ENCODE measurements at regions not wholly inside any gene's neighbourhood (a gene's known extent, or its start where the extent isn't known, plus 50 kb on each side); places are given as distances from the start of the nearest gene placed in this dataset.
A peak's percentile ranks its signal among the peaks of the same experiment; 100 is the strongest.

DNA sequence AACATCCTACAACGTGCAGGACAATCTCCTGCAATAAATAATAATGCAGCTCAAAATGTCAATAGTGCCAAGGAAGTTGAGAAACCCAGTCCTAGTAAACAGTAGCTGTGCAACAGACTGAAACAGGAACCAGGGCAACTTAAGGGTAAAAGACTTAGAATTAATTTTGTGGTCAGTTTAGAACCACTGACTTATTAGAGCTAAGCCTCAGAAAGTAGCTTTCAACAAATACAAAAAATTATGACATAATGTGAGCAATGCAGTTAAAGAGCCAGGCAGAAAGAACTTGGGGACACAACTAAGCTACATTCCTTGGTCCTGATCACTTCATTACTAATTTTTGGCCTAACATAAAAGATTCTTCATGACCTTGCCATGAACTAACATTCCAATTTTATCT, 195.4 kb downstream of the MACC1 start:
- no peak for DNase-seq (ENCODE audit: low read depth, low spot score)

DNA sequence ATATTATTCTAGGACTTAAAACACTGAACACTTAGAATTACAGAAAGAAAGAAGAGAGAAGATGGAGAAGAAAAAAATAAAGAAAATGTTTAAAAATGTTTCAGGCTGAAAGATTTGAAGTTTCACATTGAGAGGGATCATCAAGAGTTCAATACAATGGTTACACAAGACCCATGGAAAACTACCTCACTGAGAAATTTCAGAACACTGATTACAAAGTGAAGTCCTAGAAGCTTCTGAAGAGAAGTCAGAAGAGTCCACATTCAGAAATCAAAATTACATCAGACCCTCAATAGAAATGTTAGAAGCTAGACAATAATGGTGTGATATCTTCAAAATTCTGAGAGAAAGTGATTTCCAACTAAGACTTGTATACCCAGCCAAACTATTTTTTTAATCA, 196.1 kb downstream of the MACC1 start:
- DNase-seq (ENCODE audit: low read depth, low spot score), result no peak

DNA sequence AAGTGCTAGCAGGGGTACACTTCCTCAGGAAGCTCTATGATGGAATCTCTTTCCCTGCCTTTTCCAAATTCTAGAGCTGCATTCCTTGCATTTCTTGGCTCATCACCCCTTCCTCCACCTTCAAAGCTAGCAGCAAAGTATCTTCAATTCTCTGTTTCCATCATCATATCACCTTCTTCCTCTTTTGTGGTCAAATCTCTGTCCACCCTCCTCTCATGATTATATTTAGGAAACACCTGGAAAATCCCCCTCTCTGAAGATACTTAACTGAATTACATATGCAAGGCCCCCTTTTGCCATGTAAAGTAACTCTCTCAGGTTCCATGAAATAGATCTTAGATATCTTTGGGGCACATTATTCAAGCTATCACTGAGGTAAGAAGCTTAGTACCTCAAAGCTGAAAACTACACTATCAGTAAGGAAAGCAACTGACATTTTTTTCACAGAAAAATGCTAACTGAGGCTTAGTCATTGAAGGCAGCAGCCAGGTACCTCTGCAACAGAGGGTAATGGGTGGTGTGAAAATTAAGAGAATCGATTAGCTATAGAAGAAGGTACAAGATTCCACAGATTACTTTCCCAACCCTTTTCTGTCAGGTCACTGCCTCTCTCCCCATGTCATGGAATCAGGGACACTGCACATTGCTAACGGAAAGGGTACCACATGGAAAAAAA, 197.3 kb downstream of the MACC1 start:
- peak; percentile 9 for DNase-seq (ENCODE audit: low read depth, low spot score)

DNA sequence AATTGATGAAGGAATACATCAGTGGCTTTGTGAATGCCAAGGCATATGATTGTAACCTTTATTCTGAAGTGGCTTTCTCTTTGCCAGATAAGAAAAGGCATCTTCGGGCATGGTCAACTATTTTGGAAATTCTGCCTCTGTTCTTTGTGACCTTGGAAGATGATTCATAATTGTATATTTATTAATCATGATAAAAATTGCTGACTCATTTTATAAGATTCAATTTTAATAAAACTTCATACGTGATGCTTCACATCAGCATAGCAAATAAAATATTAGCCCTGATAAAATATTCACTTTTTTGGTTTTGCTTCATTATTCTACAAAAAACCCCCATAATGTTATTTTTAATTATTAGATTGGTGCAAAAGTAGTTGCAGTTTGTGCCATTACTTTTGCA, 200.5 kb downstream of the MACC1 start:
- no peak for DNase-seq (ENCODE audit: low read depth, low spot score)

DNA sequence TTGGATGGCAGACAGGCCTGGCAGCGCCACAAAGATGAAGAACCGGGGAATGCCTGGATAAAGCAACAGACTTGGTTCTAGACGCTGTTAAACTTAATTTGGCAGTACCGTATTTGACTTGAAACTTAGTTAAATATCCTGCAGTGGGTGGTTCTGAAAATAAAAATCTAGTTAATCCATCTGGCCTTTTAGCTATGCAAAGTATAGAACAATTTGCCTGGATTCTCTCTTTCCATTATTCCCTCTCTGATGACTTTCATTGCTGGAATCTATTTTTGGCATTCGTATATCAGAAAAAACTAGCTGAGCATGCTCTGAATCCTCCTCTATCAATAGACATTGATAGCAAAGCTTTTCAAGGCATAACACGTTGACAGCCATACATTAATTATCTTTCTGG, 203.6 kb downstream of the MACC1 start:
- no peak for DNase-seq (ENCODE audit: low read depth, low spot score)

DNA sequence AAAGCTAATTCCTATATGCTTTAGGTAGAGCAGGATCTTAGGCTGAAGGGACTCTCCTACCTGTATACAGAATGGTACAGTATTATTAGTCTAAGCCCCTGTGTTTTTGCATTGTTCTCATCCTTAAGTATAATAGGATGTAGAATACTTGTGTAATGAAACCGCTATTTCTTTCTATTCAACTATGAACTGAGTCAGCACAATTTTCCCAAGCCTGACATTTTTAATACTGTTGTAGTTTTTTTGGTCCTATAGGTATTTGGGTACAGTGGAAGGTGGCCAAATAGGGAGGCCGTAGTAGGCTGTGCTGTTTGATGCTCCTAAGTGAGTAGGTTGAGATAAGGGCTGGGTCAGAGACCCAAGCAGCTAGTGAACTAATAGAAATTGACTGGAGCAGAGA, 205.1 kb downstream of the MACC1 start:
- DNase-seq (ENCODE audit: low read depth, low spot score), result no peak

DNA sequence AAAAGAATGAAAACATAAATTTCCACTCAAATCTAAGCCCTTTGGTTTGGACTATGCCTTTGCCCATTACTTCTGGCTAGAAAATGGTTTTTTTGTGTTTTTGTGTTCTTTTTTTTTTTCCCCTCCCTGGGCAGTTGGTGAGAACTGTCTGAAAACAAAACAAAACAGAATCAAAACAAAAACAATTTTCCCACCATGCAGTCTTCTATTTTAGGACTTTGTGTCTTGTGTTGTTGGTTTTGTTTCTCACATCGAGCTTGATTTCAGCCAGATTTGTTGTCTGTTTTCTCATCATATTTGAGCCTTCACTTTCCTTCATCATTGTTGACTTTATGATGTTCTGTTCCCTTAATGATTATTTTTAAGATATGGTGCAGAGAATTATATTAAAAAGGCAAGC, 206.3 kb downstream of the MACC1 start:
- DNase-seq (ENCODE audit: low read depth, low spot score), result no peak

DNA sequence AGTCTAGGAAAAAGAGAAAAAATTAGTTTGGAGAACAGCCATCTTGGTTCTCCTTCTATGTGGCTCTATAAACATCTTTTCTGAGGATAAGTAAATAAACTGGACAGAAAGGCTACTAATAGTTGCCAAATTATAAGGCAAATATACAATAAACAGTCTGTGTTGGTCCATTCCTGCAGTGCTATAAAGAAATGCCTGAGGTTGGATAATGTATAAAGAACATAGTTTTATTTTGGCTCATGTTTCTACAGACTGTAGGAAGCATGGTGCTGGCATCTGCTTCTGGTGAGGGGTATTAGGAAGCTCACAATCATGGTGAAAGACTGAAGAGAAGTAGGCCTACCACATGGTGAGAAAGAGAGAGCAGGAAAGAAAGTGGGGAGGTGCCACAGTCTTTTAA, 209.7 kb downstream of the MACC1 start:
- DNase-seq (ENCODE audit: low read depth, low spot score), result no peak

DNA sequence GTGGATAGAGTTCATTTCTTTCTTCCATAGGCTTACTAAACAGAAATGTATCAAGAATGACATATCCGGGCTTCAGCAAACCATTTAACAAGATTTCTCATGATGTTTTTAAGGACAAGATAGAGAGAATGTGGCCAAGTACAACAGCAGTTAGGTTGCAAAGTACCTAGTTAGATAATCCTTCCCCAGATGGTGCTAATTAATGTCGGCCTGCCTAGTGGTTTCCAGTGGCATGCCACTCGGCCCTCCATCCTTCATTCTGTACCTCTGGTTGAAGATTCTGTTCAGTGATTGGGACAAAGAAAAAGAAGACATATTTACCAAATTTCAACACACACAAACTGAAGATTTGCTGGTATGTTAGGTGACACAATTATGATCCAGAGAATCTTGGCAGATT, 212.1 kb downstream of the MACC1 start:
- DNase-seq (ENCODE audit: low read depth, low spot score), result no peak

DNA sequence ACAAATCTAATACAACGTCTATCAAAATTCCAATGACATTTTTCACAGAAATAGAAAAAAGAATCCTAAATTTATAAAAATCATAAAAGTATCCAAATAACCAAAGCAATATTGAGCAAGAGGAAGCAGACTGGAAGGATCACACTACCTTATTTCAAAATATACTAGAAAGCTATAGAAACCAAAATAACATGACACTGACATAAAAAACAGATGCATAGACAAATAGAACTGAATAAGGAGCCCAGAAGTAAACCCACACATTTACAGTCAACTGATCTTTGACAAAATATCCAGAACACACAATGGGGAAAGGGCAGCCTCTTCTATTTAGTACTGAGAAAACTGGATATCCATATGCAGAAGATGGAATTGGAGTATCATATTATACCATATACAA, 217.5 kb downstream of the MACC1 start:
- DNase-seq (ENCODE audit: low read depth, low spot score), result no peak

DNA sequence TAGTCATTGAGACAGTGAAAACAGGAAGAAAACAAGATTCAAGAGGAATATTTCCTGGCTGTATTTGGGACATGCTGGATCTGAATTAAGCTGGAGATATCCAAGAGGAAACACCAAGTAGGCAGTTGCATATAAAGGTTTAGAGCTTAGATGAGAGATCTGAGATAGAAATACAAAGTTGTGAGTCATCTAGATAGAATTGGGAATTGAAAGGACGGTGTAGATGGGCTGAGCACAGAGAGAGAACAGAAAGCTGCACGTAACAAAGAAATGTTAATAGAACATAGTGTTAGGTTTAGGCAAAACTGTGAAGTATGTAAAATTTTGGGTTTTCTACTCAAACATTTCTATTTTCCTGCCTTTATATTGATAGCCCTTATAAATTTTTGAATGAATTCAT, 218.5 kb upstream of the TMEM196 start:
- DNase-seq (ENCODE audit: low read depth, low spot score), result no peak

DNA sequence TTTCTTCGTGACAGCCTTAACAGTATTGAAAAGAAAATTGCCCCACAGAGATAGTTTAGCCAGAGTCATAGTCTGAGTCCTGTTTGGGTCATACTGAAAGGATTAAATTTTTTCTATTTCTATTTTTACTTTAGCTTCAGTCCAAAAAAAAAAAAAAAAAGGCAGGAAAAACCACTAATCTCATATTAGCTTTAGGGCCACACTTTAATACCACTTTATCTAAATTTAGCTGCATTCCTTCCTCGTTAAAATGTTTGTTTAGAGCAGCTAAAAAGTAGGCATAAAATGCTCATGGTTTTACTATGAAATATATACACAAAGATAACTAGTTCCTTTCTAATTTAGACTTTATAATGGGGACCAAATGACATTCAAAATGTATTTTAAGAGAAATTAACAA, 216.5 kb upstream of the TMEM196 start:
- DNase-seq (ENCODE audit: low read depth, low spot score), result no peak

DNA sequence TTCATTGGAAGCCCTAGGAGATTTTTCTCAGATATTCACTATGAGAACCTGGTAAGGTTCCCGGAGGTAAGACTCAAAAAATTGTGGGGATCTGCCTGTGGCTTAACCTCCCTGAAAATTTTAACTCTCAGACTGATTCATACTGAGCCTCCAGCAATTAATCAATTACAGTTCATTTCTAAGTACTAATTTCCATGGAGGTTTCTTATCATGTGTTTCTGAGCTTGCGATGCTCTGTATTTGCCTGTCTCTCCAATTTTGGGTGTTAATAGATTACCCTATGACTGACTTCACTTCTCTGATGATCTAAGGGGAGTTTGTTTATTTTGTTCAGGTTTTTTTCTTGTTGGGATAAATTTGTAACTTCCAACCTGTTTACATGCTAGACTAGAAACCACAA, 215.4 kb upstream of the TMEM196 start:
- no peak for DNase-seq (ENCODE audit: low read depth, low spot score)

DNA sequence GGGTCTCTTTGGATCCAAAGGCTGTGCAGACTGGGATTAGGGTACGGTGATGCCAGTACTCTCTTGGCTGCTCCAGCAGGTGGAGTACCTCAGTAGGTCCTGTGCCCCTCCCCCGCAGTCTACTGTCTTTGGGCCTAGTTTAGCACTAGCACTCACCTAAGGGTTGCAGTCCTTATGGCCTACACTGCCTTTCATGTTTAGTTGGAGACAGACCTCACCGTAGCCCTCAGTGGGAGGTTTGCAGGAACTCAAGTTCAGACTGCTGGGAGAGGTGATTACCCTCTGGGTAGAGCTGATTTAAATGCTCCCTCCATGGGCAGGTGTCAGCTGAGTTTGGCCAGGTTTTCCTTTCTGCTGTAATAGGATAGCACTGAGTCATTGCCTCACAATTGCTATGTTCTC, 210.8 kb upstream of the TMEM196 start:
- DNase-seq (ENCODE audit: low read depth, low spot score), result peak; percentile 16

DNA sequence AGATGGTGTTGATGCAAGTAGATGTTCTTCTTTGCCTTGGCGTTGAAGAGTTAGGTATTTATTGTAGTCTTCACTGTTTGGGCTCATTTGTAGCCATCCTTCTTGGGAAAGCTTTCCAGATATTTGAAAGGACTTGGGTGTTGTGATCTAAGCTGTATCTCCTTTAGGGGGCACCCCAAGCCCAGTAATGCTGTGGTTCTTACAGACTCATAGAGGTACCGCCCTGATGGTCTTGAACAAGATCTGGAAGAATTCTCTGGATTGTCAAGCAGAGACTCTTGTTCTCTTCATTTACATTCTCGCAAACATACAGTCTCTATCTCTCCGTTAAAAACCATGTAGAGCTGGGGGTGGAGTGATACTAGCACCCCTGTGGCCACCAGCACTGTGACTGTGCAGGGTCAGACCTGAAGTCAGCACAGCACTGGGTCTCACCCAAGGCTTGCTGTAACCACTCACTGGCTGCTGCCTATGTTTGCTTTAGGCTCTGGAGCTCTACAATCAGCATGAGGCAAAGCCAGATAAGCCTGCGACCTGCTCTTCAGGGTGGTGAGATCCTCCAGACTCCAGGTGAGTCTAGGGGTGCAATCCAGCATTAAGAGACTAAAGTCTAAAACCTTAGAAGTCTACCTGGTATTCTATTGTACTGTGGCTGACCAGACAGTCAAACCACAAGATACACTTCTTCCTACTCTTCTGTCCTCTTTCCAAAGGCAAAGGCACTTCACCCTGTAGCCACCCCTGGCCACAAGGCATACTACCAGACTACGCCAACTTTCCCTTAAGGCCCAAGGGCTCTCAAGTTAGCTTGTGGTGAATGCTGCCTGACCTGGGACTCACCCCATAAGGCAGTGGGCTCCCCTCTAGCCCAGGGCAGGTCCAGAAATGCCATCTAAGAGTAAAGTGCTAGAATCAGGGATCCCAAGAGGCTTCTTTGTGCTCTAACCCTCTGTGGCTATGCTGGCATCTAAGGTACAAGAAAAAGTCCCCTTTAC, 209.7 kb upstream of the TMEM196 start:
- peak; percentile 64 for DNase-seq (ENCODE audit: low read depth, low spot score)

DNA sequence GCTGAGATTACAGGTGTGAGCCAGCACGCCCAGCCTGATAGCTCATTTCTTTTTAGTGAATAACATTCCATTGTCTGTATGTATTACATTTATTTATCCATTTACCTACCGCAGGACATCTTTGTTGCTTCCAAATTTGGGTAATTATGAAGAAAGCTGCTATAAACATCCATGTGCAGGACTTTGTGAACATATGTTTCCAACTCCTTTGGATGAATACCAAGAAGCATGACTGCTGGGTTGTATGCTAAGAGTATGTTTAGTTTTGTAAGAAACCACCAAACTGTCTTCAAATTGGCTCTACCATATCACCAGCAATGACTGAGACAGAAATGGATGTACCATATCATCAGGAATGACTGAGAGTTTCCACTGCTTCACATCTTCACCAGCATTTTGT, 200.2 kb upstream of the TMEM196 start:
- DNase-seq (ENCODE audit: low read depth, low spot score), result no peak

DNA sequence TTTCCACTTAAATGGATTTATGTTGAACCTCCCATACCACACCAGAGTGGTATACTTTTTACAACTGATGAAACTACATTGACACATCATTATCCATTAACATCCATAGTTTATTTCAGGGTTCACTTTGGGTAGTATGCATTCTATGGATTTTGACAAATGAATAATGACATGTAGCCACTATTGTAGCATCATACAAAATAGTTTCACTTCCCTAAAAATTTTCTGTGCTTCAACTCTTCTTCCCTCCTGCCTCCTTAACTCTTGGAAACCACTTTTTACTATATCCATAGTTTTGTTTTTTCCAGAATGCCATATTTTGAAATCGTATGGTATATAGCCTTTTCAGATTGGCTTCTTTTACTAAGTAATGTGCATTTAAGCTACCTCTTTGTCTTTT, 199.5 kb upstream of the TMEM196 start:
- DNase-seq (ENCODE audit: low read depth, low spot score), result no peak

DNA sequence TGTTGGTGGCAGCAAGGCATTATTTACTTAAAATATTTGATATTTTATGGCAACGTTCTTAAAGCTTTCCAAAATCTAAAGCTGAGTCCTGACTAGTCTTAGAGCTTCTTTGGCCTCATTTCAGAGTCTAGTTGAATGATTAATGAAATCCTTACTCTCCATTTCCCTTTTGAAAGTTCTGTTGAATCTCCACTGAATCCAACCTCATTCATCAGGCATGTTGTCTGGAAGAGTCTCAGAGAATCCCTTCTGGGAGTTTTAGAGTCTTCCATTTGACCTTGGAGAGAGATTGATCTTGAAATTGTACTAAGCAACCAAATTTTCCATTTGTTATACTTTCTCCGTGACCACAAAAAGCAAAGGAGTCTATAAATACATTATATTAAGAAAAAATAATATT, 198.5 kb upstream of the TMEM196 start:
- DNase-seq (ENCODE audit: low read depth, low spot score), result no peak

DNA sequence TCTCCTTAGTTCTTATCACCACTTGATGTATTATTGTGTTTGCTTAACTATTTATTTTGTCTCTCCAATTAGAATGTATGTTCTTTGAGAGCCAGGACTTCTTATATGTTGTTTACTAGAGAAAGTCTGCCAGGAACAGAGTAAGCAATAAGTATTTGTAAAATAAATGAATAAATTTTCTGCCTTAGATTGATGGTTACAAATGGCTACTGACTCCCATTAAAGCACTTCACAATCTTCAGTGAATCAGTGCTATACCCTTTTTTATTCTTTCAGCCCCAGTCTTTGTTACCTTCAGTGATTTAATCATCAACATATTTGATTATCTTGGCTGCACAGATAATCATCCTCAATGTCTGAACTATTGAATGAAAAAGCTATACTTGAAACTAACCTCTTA, 197.1 kb upstream of the TMEM196 start:
- DNase-seq (ENCODE audit: low read depth, low spot score), result no peak

DNA sequence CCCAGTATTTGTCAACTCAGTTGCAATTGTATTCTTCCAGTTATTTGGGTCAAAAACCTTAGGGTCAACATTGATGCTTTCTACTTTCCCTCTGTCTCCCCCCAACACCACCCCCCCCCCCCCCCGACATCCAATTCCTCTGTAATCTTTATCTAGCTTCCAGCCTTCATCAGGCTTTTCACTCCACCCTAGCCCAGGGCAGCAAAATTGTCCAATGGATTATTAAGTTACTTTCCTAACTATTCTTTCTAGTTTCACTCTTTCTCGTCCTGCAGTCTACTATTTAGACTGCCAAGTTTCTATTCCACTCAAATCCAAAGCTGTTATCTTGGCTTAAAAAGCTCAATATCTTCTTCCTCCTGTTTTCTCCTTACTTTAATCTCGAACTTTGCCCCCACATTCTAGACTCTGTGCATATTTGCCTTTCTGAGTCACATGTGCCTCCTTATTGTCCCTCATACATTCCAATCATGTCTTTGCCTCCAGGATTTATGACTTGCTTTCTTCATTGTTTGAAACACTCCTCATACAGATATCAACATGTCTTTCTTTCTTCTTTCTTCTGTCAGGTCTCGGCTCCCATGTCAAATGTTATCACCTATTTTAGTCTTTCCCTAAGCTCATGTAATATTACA, 196.6 kb upstream of the TMEM196 start:
- no peak for DNase-seq (ENCODE audit: low read depth, low spot score)

DNA sequence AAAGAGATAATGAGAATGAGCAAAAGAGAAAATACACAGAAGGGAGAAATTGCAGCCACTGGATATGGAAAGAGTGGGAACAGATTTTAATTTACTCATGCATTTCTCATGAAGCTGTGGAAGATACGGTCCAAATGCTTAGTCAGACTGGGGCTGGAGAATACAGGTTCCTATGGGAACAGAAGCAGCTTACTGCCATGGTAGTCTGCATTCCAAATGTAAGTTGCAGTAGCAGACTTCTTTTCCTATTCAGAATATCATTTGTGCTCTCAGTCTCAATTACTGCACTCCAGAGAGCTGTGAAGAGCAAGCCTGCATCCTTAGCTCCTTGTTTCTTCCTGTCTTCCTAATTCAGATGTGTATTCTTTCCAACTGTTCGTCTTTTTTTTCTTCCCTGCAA, 190.8 kb upstream of the TMEM196 start:
- no peak for DNase-seq (ENCODE audit: low read depth, low spot score)

DNA sequence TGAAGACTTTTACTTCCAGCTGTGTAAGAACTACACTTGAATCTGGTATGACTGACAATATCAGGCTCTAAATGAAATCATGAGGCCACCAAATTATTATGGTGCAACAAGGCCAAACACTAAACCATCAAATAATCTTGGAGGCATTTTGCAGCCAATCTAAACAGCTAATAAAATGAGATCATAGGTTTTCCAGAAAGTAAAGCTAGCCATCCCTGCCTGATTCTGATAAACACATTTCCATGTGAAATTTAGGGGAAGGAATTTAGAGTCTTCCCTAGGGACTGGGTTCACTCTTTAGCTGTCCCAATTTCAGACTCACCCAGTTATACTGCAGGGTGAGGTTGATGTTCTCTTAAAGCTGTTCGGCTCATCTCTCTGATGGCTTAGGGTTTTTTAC, 190.3 kb upstream of the TMEM196 start:
- no peak for DNase-seq (ENCODE audit: low read depth, low spot score)

Data from ELF-1 (cell line).